ENCODE measurements at regions not wholly inside any gene's neighbourhood (a gene's known extent, or its start where the extent isn't known, plus 50 kb on each side); places are given as distances from the start of the nearest gene placed in this dataset.

DNA sequence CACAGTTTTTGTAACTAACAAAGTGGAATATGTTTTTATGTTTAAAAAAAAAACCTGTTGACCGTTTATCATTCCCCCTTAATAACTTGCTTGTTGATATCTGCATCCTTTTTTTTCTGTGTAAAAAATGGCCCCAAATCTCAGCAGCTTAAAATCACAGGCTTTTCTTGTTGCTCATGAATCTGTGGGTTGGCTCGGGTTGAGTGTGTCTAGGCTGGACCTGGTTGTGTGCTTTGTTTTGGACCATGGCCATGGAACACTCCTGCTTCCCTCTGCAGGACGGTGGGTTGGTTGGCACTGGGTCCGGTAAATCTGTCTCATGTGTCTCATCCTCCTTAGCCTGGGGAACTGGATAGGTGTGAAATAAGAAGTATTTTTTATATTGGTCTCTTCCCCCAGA lies 139.0 kb upstream of the LINC00305 start:
- H2AFZ ChIP-seq (ENCODE audit: low read length), result no peak overlapping the region
- H3K36me3 ChIP-seq (ENCODE audit: control insufficient read depth, insufficient read depth, low read length), result no peaks in the 10 kb centered on the region
- no peak overlapping the region for H3K4me2 ChIP-seq (ENCODE audit: extremely low read depth, insufficient read depth, low read length)
- no peaks in the 10 kb centered on the region for H4K20me1 ChIP-seq (ENCODE audit: control insufficient read depth, extremely low read depth, insufficient read depth, low read length)
- H3K79me2 ChIP-seq (ENCODE audit: control insufficient read depth, insufficient read depth, low read length), result no peaks in the 10 kb centered on the region
- no peaks in the 10 kb centered on the region for H3K9me3 ChIP-seq (ENCODE audit: control insufficient read depth, insufficient read depth, low read depth, low read length)
- H3K9ac ChIP-seq (ENCODE audit: insufficient read depth, low read length), result no peak overlapping the region
- H3K4me3 ChIP-seq (replicated peaks in 1 of 4; ENCODE audit: control extremely low read depth in 1 of 4, insufficient read depth in 1 of 4, low read depth in 3 of 4, low read length in 4 of 4), result no peak overlapping the region
- no peaks in the 10 kb centered on the region for H3K4me1 ChIP-seq (ENCODE audit: control insufficient read depth, extremely low read depth, insufficient read depth, low read length)
- no peak for TF ChIP-seq EZH2 (IDR thresholded peaks at IDR 0.05; ENCODE audit: low read length, missing control alignments)
- no peak for TF ChIP-seq CTCF (conservative IDR thresholded peaks at IDR 0.05 in 1 of 2, IDR thresholded peaks at IDR 0.05 in 1 of 2; ENCODE audit: low read depth in 1 of 2, low read length in 2 of 2)
- no peak overlapping the region for H3K27ac ChIP-seq (ENCODE audit: insufficient read depth, low read length)
- no peaks in the 10 kb centered on the region for H3K27me3 ChIP-seq (ENCODE audit: control insufficient read depth, insufficient read depth, low read length)
- no peak for DNase-seq (ENCODE audit: low read depth in 2 of 2)

DNA sequence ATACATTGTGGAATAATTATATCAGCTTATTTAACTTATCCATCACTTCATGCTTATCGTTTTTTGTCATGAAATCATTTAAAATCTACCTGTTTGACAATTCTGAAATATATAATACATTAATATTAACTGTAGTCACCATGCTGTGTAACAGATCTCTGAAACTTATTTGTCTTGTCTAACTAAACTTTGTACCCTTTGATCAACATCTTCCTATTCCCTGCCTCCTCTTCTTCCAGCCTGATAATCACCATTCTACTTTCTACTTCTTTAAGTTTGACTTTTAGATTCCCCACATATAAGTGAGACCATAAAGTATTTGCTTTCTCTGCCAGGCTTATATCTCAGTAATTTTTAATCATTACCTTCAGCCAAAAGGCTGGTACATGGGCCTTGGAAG lies 134.2 kb upstream of the LINC00305 start:
- Histone ChIP-seq H3K27me3 (ENCODE audit: control insufficient read depth, insufficient read depth, low read length) (no peaks in the 10 kb centered on the region), H3K27ac (ENCODE audit: insufficient read depth, low read length) (no peak overlapping the region), H3K9me3 (ENCODE audit: control insufficient read depth, insufficient read depth, low read depth, low read length) (no peaks in the 10 kb centered on the region), H3K4me3 (replicated peaks in 1 of 4; ENCODE audit: control extremely low read depth in 1 of 4, insufficient read depth in 1 of 4, low read depth in 3 of 4, low read length in 4 of 4) (no peak overlapping the region), H3K36me3 (ENCODE audit: control insufficient read depth, insufficient read depth, low read length) (no peaks in the 10 kb centered on the region), H3K4me1 (ENCODE audit: control insufficient read depth, extremely low read depth, insufficient read depth, low read length) (no peaks in the 10 kb centered on the region), H3K79me2 (ENCODE audit: control insufficient read depth, insufficient read depth, low read length) (no peaks in the 10 kb centered on the region), H3K9ac (ENCODE audit: insufficient read depth, low read length) (no peak overlapping the region), H2AFZ (ENCODE audit: low read length) (no peak overlapping the region), H3K4me2 (ENCODE audit: extremely low read depth, insufficient read depth, low read length) (no peak overlapping the region), H4K20me1 (ENCODE audit: control insufficient read depth, extremely low read depth, insufficient read depth, low read length) (no peaks in the 10 kb centered on the region)
- no peak for DNase-seq (ENCODE audit: low read depth in 2 of 2)
- TF ChIP-seq EZH2 (IDR thresholded peaks at IDR 0.05; ENCODE audit: low read length, missing control alignments), result no peak
- no peak for TF ChIP-seq CTCF (conservative IDR thresholded peaks at IDR 0.05 in 1 of 2, IDR thresholded peaks at IDR 0.05 in 1 of 2; ENCODE audit: low read depth in 1 of 2, low read length in 2 of 2)

DNA sequence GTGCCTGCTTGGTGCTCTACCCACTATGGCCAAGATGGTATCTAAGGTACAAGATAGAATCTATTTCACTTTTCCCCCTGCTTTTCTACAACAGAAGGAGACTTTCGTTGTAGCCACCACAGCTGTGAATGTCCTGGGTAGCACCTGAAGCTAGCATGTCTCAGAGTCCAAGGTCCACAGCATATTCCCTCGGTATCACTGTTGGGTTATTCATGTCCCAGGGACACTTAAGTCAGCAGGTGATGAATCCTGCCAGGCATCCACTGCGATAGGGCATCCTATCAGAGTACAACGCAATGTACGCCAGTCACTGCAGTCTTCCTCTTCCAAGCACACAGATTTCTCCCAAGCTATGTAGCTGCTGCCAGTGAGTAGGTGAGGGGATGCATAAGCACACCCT lies 129.1 kb upstream of the LINC00305 start:
- Histone ChIP-seq H3K27ac (ENCODE audit: insufficient read depth, low read length) (no peak overlapping the region), H4K20me1 (ENCODE audit: control insufficient read depth, extremely low read depth, insufficient read depth, low read length) (no peaks in the 10 kb centered on the region), H3K9me3 (ENCODE audit: control insufficient read depth, insufficient read depth, low read depth, low read length) (no peaks in the 10 kb centered on the region), H3K9ac (ENCODE audit: insufficient read depth, low read length) (no peak overlapping the region), H3K36me3 (ENCODE audit: control insufficient read depth, insufficient read depth, low read length) (no peaks in the 10 kb centered on the region), H2AFZ (ENCODE audit: low read length) (no peak overlapping the region), H3K4me2 (ENCODE audit: extremely low read depth, insufficient read depth, low read length) (no peak overlapping the region), H3K4me3 (replicated peaks in 1 of 4; ENCODE audit: control extremely low read depth in 1 of 4, insufficient read depth in 1 of 4, low read depth in 3 of 4, low read length in 4 of 4) (no peak overlapping the region), H3K27me3 (ENCODE audit: control insufficient read depth, insufficient read depth, low read length) (no peaks in the 10 kb centered on the region), H3K4me1 (ENCODE audit: control insufficient read depth, extremely low read depth, insufficient read depth, low read length) (no peaks in the 10 kb centered on the region), H3K79me2 (ENCODE audit: control insufficient read depth, insufficient read depth, low read length) (no peaks in the 10 kb centered on the region)
- no peak for DNase-seq (ENCODE audit: low read depth in 2 of 2)
- no peak for TF ChIP-seq CTCF (conservative IDR thresholded peaks at IDR 0.05 in 1 of 2, IDR thresholded peaks at IDR 0.05 in 1 of 2; ENCODE audit: low read depth in 1 of 2, low read length in 2 of 2)
- no peak for TF ChIP-seq EZH2 (IDR thresholded peaks at IDR 0.05; ENCODE audit: low read length, missing control alignments)

All from fibroblast of lung (primary cell).